ENCODE measurements at regions not wholly inside any gene's neighbourhood (a gene's known extent, or its start where the extent isn't known, plus 50 kb on each side); places are given as distances from the start of the nearest gene placed in this dataset.
"Not testable (repeated sequence)": the region's sequence is repeated elsewhere in the genome, so short reads cannot be mapped to it uniquely, and the experiment has no call there.

GRCh38 chr5:68066277-68066955, 149.1 kb upstream of the PIK3R1 start:
- DNase-seq, result no peak

GRCh38 chr5:68065321-68065720, 150.2 kb upstream of the PIK3R1 start:
- not testable (repeated sequence) for DNase-seq

- DNase-seq, result no peak
Measured at GRCh38 chr5:68060382-68060781, 155.2 kb upstream of the PIK3R1 start.

GRCh38 chr5:68057191-68057590, 158.4 kb upstream of the PIK3R1 start:
- no peak for DNase-seq

- no peak for DNase-seq
Measured at GRCh38 chr5:68055686-68056085, 159.9 kb upstream of the PIK3R1 start.

GRCh38 chr5:68054638-68055037, 160.9 kb upstream of the PIK3R1 start:
- DNase-seq, result no peak

GRCh38 chr5:68053202-68053601, 162.4 kb upstream of the PIK3R1 start:
- no peak for DNase-seq

GRCh38 chr5:68049053-68049713, 166.4 kb upstream of the PIK3R1 start:
- DNase-seq, result no peak

GRCh38 chr5:68048516-68048915, 167.0 kb upstream of the PIK3R1 start:
- no peak for DNase-seq

- DNase-seq, result not testable (repeated sequence)
Measured at GRCh38 chr5:68048054-68048453, 167.5 kb upstream of the PIK3R1 start.

- DNase-seq, result no peak
Measured at GRCh38 chr5:68047035-68047434, 168.5 kb upstream of the PIK3R1 start.

GRCh38 chr5:68046445-68046844, 169.1 kb upstream of the PIK3R1 start:
- no peak for DNase-seq

- no peak for DNase-seq
Measured at GRCh38 chr5:68041293-68041692, 174.3 kb upstream of the PIK3R1 start.

- no peak for DNase-seq
Measured at GRCh38 chr5:68037546-68037945, 178.0 kb upstream of the PIK3R1 start.

- no peak for DNase-seq
Measured at GRCh38 chr5:68033961-68034571, 181.5 kb upstream of the PIK3R1 start.

GRCh38 chr5:68033029-68033428, 182.5 kb upstream of the PIK3R1 start:
- no peak for DNase-seq

GRCh38 chr5:68032216-68032762, 183.3 kb upstream of the PIK3R1 start:
- no peak for DNase-seq

GRCh38 chr5:68028131-68028727, 187.3 kb upstream of the PIK3R1 start:
- DNase-seq, result no peak

- DNase-seq, result no peak
Measured at GRCh38 chr5:68027519-68027918, 188.0 kb upstream of the PIK3R1 start.

- DNase-seq, result no peak
Measured at GRCh38 chr5:68026092-68026885, 189.3 kb upstream of the PIK3R1 start.

GRCh38 chr5:68024426-68024825, 191.1 kb upstream of the PIK3R1 start:
- DNase-seq, result no peak

GRCh38 chr5:68021916-68022315, 193.6 kb upstream of the PIK3R1 start:
- no peak for DNase-seq

GRCh38 chr5:68021227-68021626, 194.3 kb upstream of the PIK3R1 start:
- DNase-seq, result no peak

All from CD4-positive, alpha-beta T cell treated with Interleukin-10 for 1 hour (primary cell).